ENCODE measurements at regions not wholly inside any gene's neighbourhood (a gene's known extent, or its start where the extent isn't known, plus 50 kb on each side); places are given as distances from the start of the nearest gene placed in this dataset.
A peak's percentile ranks its signal among the peaks of the same experiment; 100 is the strongest.

GRCh38 chr6:22657352-22657980, 88.1 kb downstream of the HDGFL1 start:
- Histone ChIP-seq H3K79me2 (ENCODE audit: insufficient read depth, low read length) (no peaks in the 10 kb centered on the region), H3K9me3 (ENCODE audit: insufficient read depth, low read depth, low read length) (no peaks in the 10 kb centered on the region), H3K27me3 (ENCODE audit: insufficient read depth, low read length, poor library complexity, severe bottlenecking) (no peaks in the 10 kb centered on the region), H3K9me2 (replicated peaks; ENCODE audit: low read depth, low read length) (no peaks in the 10 kb centered on the region), H3K9ac (ENCODE audit: low read depth, low read length, poor library complexity, severe bottlenecking) (no peak overlapping the region), H3K4me2 (ENCODE audit: low read depth, low read length, poor library complexity, severe bottlenecking) (no peak overlapping the region), H3K4me1 (ENCODE audit: insufficient read depth, low read length, poor library complexity, severe bottlenecking) (no peaks in the 10 kb centered on the region), H2AFZ (ENCODE audit: low read length) (peak overlapping the region; percentile 11; the same call in 1 of the 2 replicates), H3K4me3 (ENCODE audit: low read length, poor library complexity, severe bottlenecking) (no peak overlapping the region), H3F3A (ENCODE audit: low read depth) (no peaks in the 10 kb centered on the region), H4K20me1 (ENCODE audit: insufficient read depth, low read length, poor library complexity, severe bottlenecking) (no peaks in the 10 kb centered on the region), H3K36me3 (ENCODE audit: insufficient read depth, low read length) (no peaks in the 10 kb centered on the region)
- TF ChIP-seq CTCF (conservative IDR thresholded peaks at IDR 0.05; ENCODE audit: low read length) (no peak), EZH2phosphoT487 (IDR thresholded peaks at IDR 0.05; ENCODE audit: borderline replicate concordance) (no peak)

- Histone ChIP-seq H3K4me1 (ENCODE audit: insufficient read depth, low read length, poor library complexity, severe bottlenecking) (no peaks in the 10 kb centered on the region), H3K36me3 (ENCODE audit: insufficient read depth, low read length) (no peaks in the 10 kb centered on the region), H3K9ac (ENCODE audit: low read depth, low read length, poor library complexity, severe bottlenecking) (no peak overlapping the region), H3F3A (ENCODE audit: low read depth) (no peaks in the 10 kb centered on the region), H3K79me2 (ENCODE audit: insufficient read depth, low read length) (no peaks in the 10 kb centered on the region), H3K9me3 (ENCODE audit: insufficient read depth, low read depth, low read length) (no peaks in the 10 kb centered on the region), H4K20me1 (ENCODE audit: insufficient read depth, low read length, poor library complexity, severe bottlenecking) (no peaks in the 10 kb centered on the region), H3K27me3 (ENCODE audit: insufficient read depth, low read length, poor library complexity, severe bottlenecking) (no peaks in the 10 kb centered on the region), H3K4me2 (ENCODE audit: low read depth, low read length, poor library complexity, severe bottlenecking) (no peak overlapping the region), H3K4me3 (ENCODE audit: low read length, poor library complexity, severe bottlenecking) (no peak overlapping the region), H3K9me2 (replicated peaks; ENCODE audit: low read depth, low read length) (no peaks in the 10 kb centered on the region), H2AFZ (ENCODE audit: low read length) (peak overlapping the region; percentile 11; the same call in 1 of the 2 replicates)
- TF ChIP-seq EZH2phosphoT487 (IDR thresholded peaks at IDR 0.05; ENCODE audit: borderline replicate concordance) = no peak
- TF ChIP-seq CTCF (conservative IDR thresholded peaks at IDR 0.05; ENCODE audit: low read length) = no peak
Observed at GRCh38 chr6:22658183-22658582, 88.8 kb downstream of the HDGFL1 start.

GRCh38 chr6:22658934-22659333, 89.6 kb downstream of the HDGFL1 start:
- Histone ChIP-seq H3K4me2 (ENCODE audit: low read depth, low read length, poor library complexity, severe bottlenecking) (no peak overlapping the region), H3K4me3 (ENCODE audit: low read length, poor library complexity, severe bottlenecking) (no peak overlapping the region), H3K9me2 (replicated peaks; ENCODE audit: low read depth, low read length) (no peaks in the 10 kb centered on the region), H3K9ac (ENCODE audit: low read depth, low read length, poor library complexity, severe bottlenecking) (no peak overlapping the region), H2AFZ (ENCODE audit: low read length) (no peak overlapping the region), H3K79me2 (ENCODE audit: insufficient read depth, low read length) (no peaks in the 10 kb centered on the region), H4K20me1 (ENCODE audit: insufficient read depth, low read length, poor library complexity, severe bottlenecking) (no peaks in the 10 kb centered on the region), H3K27me3 (ENCODE audit: insufficient read depth, low read length, poor library complexity, severe bottlenecking) (no peaks in the 10 kb centered on the region), H3K36me3 (ENCODE audit: insufficient read depth, low read length) (no peaks in the 10 kb centered on the region), H3K4me1 (ENCODE audit: insufficient read depth, low read length, poor library complexity, severe bottlenecking) (no peaks in the 10 kb centered on the region), H3K9me3 (ENCODE audit: insufficient read depth, low read depth, low read length) (no peaks in the 10 kb centered on the region), H3F3A (ENCODE audit: low read depth) (no peaks in the 10 kb centered on the region)
- TF ChIP-seq CTCF (conservative IDR thresholded peaks at IDR 0.05; ENCODE audit: low read length) = no peak
- no peak for TF ChIP-seq EZH2phosphoT487 (IDR thresholded peaks at IDR 0.05; ENCODE audit: borderline replicate concordance)

Data from Loucy (cell line).